K562 (cell line): ENCODE measurements at regions not wholly inside any gene's neighbourhood (a gene's known extent, or its start where the extent isn't known, plus 50 kb on each side); places are given as distances from the start of the nearest gene placed in this dataset.

Experiments used
- ATAC-seq: fragments of 200-7000 bp; cut with Tn5 transposase; 3 replicates; pipeline ENCODE4 v1.9.1; 2020; ENCODE audit warnings: moderate library complexity
- BruUV-seq: library from RNA; stranded (reverse); fragments of 400-500 nt; replicated peaks from 2 replicates; lab custom pipeline; 2021; lab: Mats Ljungman, UMichigan
- CTCF ChIA-PET: fragments of 300-600 bp; formaldehyde crosslinking; extraction: SDS; loops from one replicate; lab custom pipeline; 2021; ENCODE audit warnings: low intra/inter-chr PET ratio; lab: Yijun Ruan, JAX
- POLR2A ChIA-PET: fragments of 300-600, 350-650 bp; sonication (Branson Sonifier 250); formaldehyde crosslinking; extraction: SDS; loops from one replicate; lab custom pipeline; 2021; ENCODE audit warnings: antibody characterized with exemption, inconsistent platforms; lab: Yijun Ruan, JAX
- DNase-seq, 4 experiments: peaks; one replicate each; pipeline versions ENCODE4 v3.0.0 to v3.0.0-alpha.2; 2011 to 2018; ENCODE audit warnings: low spot score in 3 of 4, mixed read lengths in 3 of 4; ENCODE audit errors: extremely low read depth in 1 of 4
- FAIRE-seq: peaks from 2 replicates; lab custom pipeline; 2011; peaks lifted over from hg19 to GRCh38; lab: Jason Lieb, UNC
- H2AFZ ChIP-seq: 2 replicates; pipeline ENCODE4 v1.6.0; 2011; ENCODE audit warnings: low read depth, low read length, control low read depth, inconsistent platforms
- H3K27ac ChIP-seq: fragments of 200-600 bp; 3 replicates; pipeline ENCODE4 v1.8.0; 2011; ENCODE audit warnings: low read depth, mild to moderate bottlenecking, control low read depth, inconsistent platforms, low read length, moderate library complexity, mixed read lengths; ENCODE audit errors: extremely low read depth
- H3K27me3 ChIP-seq, 2 experiments: fragments of 300-600 bp in 1 of 2; 2 replicates in 1 of 2; 3 replicates in 1 of 2; pipeline versions ENCODE4 v1.6.0 to v1.8.0; 2011; ENCODE audit warnings: inconsistent platforms in 2 of 2, low read length in 2 of 2, mild to moderate bottlenecking in 1 of 2, mixed read lengths in 1 of 2, moderate library complexity in 1 of 2; ENCODE audit not compliant: control insufficient read depth in 2 of 2, insufficient read depth in 2 of 2
- H3K36me3 ChIP-seq: fragments of 300-600 bp; 3 replicates; pipeline ENCODE4 v1.8.0; 2011; ENCODE audit warnings: mild to moderate bottlenecking, low read length, inconsistent platforms; ENCODE audit not compliant: control insufficient read depth, insufficient read depth
- H3K4me1 ChIP-seq, 2 experiments: fragments of 200-600 bp in 1 of 2; replicated peaks in 1 of 2; 2 replicates in 1 of 2; 3 replicates in 1 of 2; pipeline versions ENCODE4 v1.5.1 to v1.8.0; 2011; ENCODE audit warnings: inconsistent platforms in 2 of 2, low read length in 2 of 2, mild to moderate bottlenecking in 1 of 2, mixed read lengths in 1 of 2, moderate library complexity in 1 of 2; ENCODE audit not compliant: control insufficient read depth in 2 of 2, insufficient read depth in 2 of 2
- H3K4me2 ChIP-seq: 2 replicates; pipeline ENCODE4 v1.6.1; 2011; ENCODE audit warnings: low read length, control low read depth, inconsistent platforms, mixed read lengths; ENCODE audit not compliant: insufficient read depth
- H3K4me3 ChIP-seq: fragments of 200-600 bp; sonication (generic), shearing (Covaris generic); 2 replicates; pipeline ENCODE4 v1.5.1; 2016; ENCODE audit warnings: control low read depth, inconsistent platforms
- H3K79me2 ChIP-seq: fragments of 200-600 bp; 3 replicates; pipeline ENCODE4 v1.8.0; 2011; ENCODE audit warnings: low read length, inconsistent platforms; ENCODE audit not compliant: control insufficient read depth, insufficient read depth
- H3K9ac ChIP-seq, 2 experiments: 2 replicates each; pipeline versions ENCODE4 v1.6.0 to v1.6.1; 2011; ENCODE audit warnings: low read depth in 2 of 2, low read length in 2 of 2, control low read depth in 1 of 2, inconsistent platforms in 1 of 2, mild to moderate bottlenecking in 1 of 2, mixed read lengths in 1 of 2; ENCODE audit not compliant: insufficient read depth in 1 of 2
- H3K9me1 ChIP-seq: one replicate; pipeline ENCODE4 v1.6.0; 2011; ENCODE audit warnings: inconsistent platforms, mild to moderate bottlenecking, low read length, moderate library complexity; ENCODE audit not compliant: control insufficient read depth, insufficient read depth
- H3K9me3 ChIP-seq: replicated peaks from 2 replicates; pipeline ENCODE4 v1.5.1; 2011; ENCODE audit warnings: low read depth, low read length, inconsistent platforms; ENCODE audit not compliant: control insufficient read depth, insufficient read depth
- H4K20me1 ChIP-seq: replicated peaks from 2 replicates; pipeline ENCODE4 v1.6.1; 2011; ENCODE audit warnings: low read length, inconsistent platforms, mixed read lengths; ENCODE audit not compliant: control insufficient read depth, insufficient read depth
- BCL6 ChIP-seq: fragments of 250-450 bp; sonication (Bioruptor Pico); IDR thresholded peaks from 2 replicates; pipeline ENCODE4 v1.4.0; 2020
- ETV6 ChIP-seq, 3 experiments: fragments of 150-350 bp in 1 of 3; sonication (generic) in 1 of 3; formaldehyde crosslinking in 1 of 3; IDR thresholded peaks; 2 replicates each; pipeline versions ENCODE4 v1.6.1 to v1.8.0; 2014 to 2022; ENCODE audit warnings: borderline replicate concordance in 2 of 3, low read depth in 2 of 3, antibody characterized with exemption in 1 of 3, low read length in 1 of 3, mild to moderate bottlenecking in 1 of 3, missing genetic modification reagents in 1 of 3
- HNRNPH1 ChIP-seq: fragments of 200-400 bp; formaldehyde crosslinking; optimal IDR thresholded peaks from 2 replicates; pipeline ENCODE3; 2017; ENCODE audit warnings: low read depth, mild to moderate bottlenecking, low read length, moderate library complexity
- PURB ChIP-seq: sonication (generic); formaldehyde crosslinking; IDR thresholded peaks from 2 replicates; pipeline ENCODE4 v1.9.0; 2021; ENCODE audit warnings: low read depth, mild to moderate bottlenecking, missing genetic modification reagents
- SMAD1 ChIP-seq: fragments of 150-350 bp; IDR thresholded peaks from 2 replicates; pipeline ENCODE4 v1.6.1; 2014; ENCODE audit warnings: low read length, low read depth; ENCODE audit not compliant: partially characterized antibody
- ZBTB8A ChIP-seq: fragments of 450-650 bp; IDR thresholded peaks from 2 replicates; pipeline ENCODE4 v1.6.1; 2018; ENCODE audit warnings: mild to moderate bottlenecking, moderate library complexity; ENCODE audit not compliant: partially characterized antibody
- ZNF121 ChIP-seq: sonication (generic); formaldehyde crosslinking; conservative IDR thresholded peaks from 2 replicates; pipeline ENCODE4 v1.8.0; 2022; ENCODE audit warnings: missing genetic modification reagents
- ZNF224 ChIP-seq: sonication (generic); formaldehyde crosslinking; IDR thresholded peaks from 2 replicates; pipeline ENCODE4 v1.8.0; 2022; ENCODE audit warnings: mild to moderate bottlenecking, missing genetic modification reagents
- ZNF444 ChIP-seq: fragments of 250-450 bp; sonication (Bioruptor Pico); IDR thresholded peaks from 2 replicates; pipeline ENCODE4 v1.4.0; 2020; ENCODE audit warnings: mild to moderate bottlenecking, moderate library complexity
- ZNF699 ChIP-seq: fragments of 250-450 bp; sonication (Bioruptor Pico); IDR thresholded peaks from 2 replicates; pipeline ENCODE4 v1.8.0; 2021; ENCODE audit warnings: mild to moderate bottlenecking, moderate library complexity; ENCODE audit not compliant: insufficient replicate concordance
- in situ Hi-C: fragments of 300-500 bp; cut with MboI; formaldehyde crosslinking; loops from 4 replicates; pipeline ENCODE4 v1.15.0; 2018; ENCODE audit warnings: inconsistent platforms, mixed read lengths
- intact Hi-C: fragments of 100-400 bp; cut with micrococcal nuclease; formaldehyde crosslinking; loops from 2 replicates; pipeline ENCODE4 v1.14.2; 2022
- TF ChIP-seq, protein P1 (sequence below), 3 experiments: fragments of 200-800 bp in 1 of 3; fragments of 250-450 bp in 1 of 3; fragments of 450-650 bp in 1 of 3; sonication (Bioruptor Pico) in 1 of 3; sonication (Bioruptor generic) in 1 of 3; formaldehyde crosslinking in 1 of 3; IDR thresholded peaks; 2 replicates each; pipeline versions ENCODE4 v1.6.1 to v1.8.0; 2016 to 2022; ENCODE audit warnings: mild to moderate bottlenecking in 2 of 3, missing genetic modification characterization in 2 of 3, missing compliant biosample characterization in 1 of 3, moderate library complexity in 1 of 3
- TF ChIP-seq, protein P2 (sequence below): fragments of 250-450 bp; sonication (Bioruptor Pico); IDR thresholded peaks from 2 replicates; pipeline ENCODE4 v1.4.0; 2020
- TF ChIP-seq, protein P3 (sequence below): fragments of 450-650 bp; formaldehyde crosslinking; IDR thresholded peaks from 2 replicates; pipeline ENCODE4 v1.4.0; 2022; ENCODE audit warnings: mild to moderate bottlenecking, moderate library complexity

DNA sequence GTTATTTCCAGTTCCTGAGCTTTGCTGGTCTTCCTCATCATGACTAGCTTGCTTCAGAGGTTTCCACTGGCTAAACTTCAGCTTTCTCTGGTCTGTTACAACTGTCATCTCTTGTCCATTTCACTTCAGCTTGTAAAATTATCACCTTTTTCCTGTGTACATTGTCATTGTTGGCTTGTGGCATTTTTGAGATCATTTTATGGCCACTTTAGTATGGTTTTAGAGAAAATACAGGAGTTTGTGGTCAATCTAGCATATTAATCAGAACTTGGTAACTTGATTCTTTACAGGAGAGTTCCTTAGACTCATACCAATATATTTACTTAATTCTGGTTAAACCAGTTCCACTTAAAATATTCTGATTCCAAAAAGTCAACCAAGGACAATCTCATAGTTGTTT, 235.9 kb upstream of the KITLG start:
- Histone ChIP-seq H3K4me1 (no peaks in the 10 kb centered on the region), H4K20me1 (no peaks in the 10 kb centered on the region), H3K36me3 (no peaks in the 10 kb centered on the region), H2AFZ (no peak overlapping the region), H3K4me3 (no peak overlapping the region), H3K4me2 (no peak overlapping the region), H3K9me1 (no peaks in the 10 kb centered on the region), H3K27ac (no peak overlapping the region), H3K9ac (no peak overlapping the region)
- ChIA-PET POLR2A (no interaction called here), CTCF (no interaction called here)
- ATAC-seq (no peak), FAIRE-seq (no peak), DNase-seq (no peak)
- in situ Hi-C loops (no loop called here), intact Hi-C loops (no loop called here)
- no TSS peak for BruUV-seq
- no peak for TF ChIP-seq ETV6 (IDR thresholded peaks at IDR 0.05; ENCODE audit: borderline replicate concordance in 1 of 2, low read depth in 2 of 2, low read length in 1 of 2)
- no peak for TF ChIP-seq ETV6 (CRISPR knock-in tag; IDR thresholded peaks at IDR 0.05; ENCODE audit: borderline replicate concordance)
- no peak for TF ChIP-seq HNRNPH1
- no peak for TF ChIP-seq BCL6 (CRISPR knock-in tag)
- TF ChIP-seq, protein P1, sequence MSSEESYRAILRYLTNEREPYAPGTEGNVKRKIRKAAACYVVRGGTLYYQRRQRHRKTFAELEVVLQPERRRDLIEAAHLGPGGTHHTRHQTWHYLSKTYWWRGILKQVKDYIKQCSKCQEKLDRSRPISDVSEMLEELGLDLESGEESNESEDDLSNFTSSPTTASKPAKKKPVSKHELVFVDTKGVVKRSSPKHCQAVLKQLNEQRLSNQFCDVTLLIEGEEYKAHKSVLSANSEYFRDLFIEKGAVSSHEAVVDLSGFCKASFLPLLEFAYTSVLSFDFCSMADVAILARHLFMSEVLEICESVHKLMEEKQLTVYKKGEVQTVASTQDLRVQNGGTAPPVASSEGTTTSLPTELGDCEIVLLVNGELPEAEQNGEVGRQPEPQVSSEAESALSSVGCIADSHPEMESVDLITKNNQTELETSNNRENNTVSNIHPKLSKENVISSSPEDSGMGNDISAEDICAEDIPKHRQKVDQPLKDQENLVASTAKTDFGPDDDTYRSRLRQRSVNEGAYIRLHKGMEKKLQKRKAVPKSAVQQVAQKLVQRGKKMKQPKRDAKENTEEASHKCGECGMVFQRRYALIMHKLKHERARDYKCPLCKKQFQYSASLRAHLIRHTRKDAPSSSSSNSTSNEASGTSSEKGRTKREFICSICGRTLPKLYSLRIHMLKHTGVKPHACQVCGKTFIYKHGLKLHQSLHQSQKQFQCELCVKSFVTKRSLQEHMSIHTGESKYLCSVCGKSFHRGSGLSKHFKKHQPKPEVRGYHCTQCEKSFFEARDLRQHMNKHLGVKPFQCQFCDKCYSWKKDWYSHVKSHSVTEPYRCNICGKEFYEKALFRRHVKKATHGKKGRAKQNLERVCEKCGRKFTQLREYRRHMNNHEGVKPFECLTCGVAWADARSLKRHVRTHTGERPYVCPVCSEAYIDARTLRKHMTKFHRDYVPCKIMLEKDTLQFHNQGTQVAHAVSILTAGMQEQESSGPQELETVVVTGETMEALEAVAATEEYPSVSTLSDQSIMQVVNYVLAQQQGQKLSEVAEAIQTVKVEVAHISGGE (CRISPR knock-in tag; IDR thresholded peaks at IDR 0.05), result no peak
- no peak for TF ChIP-seq ZNF121 (CRISPR knock-in tag)
- TF ChIP-seq, protein P2, sequence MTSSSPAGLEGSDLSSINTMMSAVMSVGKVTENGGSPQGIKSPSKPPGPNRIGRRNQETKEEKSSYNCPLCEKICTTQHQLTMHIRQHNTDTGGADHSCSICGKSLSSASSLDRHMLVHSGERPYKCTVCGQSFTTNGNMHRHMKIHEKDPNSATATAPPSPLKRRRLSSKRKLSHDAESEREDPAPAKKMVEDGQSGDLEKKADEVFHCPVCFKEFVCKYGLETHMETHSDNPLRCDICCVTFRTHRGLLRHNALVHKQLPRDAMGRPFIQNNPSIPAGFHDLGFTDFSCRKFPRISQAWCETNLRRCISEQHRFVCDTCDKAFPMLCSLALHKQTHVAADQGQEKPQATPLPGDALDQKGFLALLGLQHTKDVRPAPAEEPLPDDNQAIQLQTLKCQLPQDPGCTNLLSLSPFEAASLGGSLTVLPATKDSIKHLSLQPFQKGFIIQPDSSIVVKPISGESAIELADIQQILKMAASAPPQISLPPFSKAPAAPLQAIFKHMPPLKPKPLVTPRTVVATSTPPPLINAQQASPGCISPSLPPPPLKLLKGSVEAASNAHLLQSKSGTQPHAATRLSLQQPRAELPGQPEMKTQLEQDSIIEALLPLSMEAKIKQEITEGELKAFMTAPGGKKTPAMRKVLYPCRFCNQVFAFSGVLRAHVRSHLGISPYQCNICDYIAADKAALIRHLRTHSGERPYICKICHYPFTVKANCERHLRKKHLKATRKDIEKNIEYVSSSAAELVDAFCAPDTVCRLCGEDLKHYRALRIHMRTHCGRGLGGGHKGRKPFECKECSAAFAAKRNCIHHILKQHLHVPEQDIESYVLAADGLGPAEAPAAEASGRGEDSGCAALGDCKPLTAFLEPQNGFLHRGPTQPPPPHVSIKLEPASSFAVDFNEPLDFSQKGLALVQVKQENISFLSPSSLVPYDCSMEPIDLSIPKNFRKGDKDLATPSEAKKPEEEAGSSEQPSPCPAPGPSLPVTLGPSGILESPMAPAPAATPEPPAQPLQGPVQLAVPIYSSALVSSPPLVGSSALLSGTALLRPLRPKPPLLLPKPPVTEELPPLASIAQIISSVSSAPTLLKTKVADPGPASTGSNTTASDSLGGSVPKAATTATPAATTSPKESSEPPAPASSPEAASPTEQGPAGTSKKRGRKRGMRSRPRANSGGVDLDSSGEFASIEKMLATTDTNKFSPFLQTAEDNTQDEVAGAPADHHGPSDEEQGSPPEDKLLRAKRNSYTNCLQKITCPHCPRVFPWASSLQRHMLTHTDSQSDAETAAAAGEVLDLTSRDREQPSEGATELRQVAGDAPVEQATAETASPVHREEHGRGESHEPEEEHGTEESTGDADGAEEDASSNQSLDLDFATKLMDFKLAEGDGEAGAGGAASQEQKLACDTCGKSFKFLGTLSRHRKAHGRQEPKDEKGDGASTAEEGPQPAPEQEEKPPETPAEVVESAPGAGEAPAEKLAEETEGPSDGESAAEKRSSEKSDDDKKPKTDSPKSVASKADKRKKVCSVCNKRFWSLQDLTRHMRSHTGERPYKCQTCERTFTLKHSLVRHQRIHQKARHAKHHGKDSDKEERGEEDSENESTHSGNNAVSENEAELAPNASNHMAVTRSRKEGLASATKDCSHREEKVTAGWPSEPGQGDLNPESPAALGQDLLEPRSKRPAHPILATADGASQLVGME (CRISPR knock-in tag), result no peak
- TF ChIP-seq ZNF699, result no peak
- no peak for TF ChIP-seq SMAD1
- no peak for TF ChIP-seq ZNF444 (CRISPR knock-in tag)
- TF ChIP-seq ZBTB8A, result no peak
- no peak for TF ChIP-seq ZNF224
- no peak for TF ChIP-seq PURB (CRISPR knock-in tag)
- TF ChIP-seq, protein P3, sequence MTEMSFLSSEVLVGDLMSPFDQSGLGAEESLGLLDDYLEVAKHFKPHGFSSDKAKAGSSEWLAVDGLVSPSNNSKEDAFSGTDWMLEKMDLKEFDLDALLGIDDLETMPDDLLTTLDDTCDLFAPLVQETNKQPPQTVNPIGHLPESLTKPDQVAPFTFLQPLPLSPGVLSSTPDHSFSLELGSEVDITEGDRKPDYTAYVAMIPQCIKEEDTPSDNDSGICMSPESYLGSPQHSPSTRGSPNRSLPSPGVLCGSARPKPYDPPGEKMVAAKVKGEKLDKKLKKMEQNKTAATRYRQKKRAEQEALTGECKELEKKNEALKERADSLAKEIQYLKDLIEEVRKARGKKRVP (CRISPR knock-in tag), result no peak
- TF ChIP-seq, all 486 proteins: peak for 0
- peaks cover 2% of the 10 kb centered on the region; the same call in 1 of the 2 replicates for H3K9me3 ChIP-seq
- no peaks in the 10 kb centered on the region for H3K27me3 ChIP-seq
- H3K79me2 ChIP-seq, result no peaks in the 10 kb centered on the region
